ENCODE measurements at regions not wholly inside any gene's neighbourhood (a gene's known extent, or its start where the extent isn't known, plus 50 kb on each side); places are given as distances from the start of the nearest gene placed in this dataset.

- no peak overlapping the region for H3K27ac Mint-ChIP-seq (ENCODE audit: unreplicated experiment)
- H3K4me3 Mint-ChIP-seq = no peak overlapping the region
- peaks cover 13% of the 10 kb centered on the region for H3K4me1 Mint-ChIP-seq
- TF ChIP-seq CTCF (conservative IDR thresholded peaks at IDR 0.05) = no peak
- H3K27me3 Mint-ChIP-seq (ENCODE audit: low read depth) = peaks cover 46% of the 10 kb centered on the region
- DNase-seq (ENCODE audit: low read depth, low spot score) = no peak
- no peaks in the 10 kb centered on the region for H3K36me3 Mint-ChIP-seq (ENCODE audit: low read depth)
- H3K9me3 Mint-ChIP-seq = no peaks in the 10 kb centered on the region
Measured at GRCh38 chr11:64492561-64492960, 63.2 kb upstream of the SLC22A11 start.

DNA sequence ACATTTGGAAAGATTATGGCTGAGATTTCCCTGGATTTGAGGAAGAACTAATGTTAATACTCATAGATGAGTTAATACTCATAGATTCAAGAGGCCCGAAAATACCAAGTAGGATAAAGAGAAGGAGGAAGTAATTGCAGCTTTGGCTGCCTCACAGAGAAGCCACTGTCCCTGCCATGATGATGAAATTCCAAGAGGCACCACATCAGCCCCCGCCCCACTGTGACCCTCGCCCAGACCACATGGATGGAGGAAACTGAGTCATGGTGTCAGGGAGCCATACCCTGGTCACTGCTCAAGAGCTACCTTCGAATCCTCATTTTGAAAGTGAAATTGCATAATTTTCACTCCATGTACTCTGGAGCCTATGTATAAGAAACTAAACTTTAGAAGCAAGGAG lies 57.6 kb upstream of the SLC22A11 start:
- Mint-ChIP-seq H3K36me3 (ENCODE audit: low read depth) (no peaks in the 10 kb centered on the region), H3K9me3 (no peaks in the 10 kb centered on the region), H3K4me1 (no peaks in the 10 kb centered on the region), H3K4me3 (no peak overlapping the region), H3K27ac (ENCODE audit: unreplicated experiment) (no peak overlapping the region), H3K27me3 (ENCODE audit: low read depth) (peaks cover 33% of the 10 kb centered on the region)
- DNase-seq (ENCODE audit: low read depth, low spot score) = no peak
- no peak for TF ChIP-seq CTCF (conservative IDR thresholded peaks at IDR 0.05)

- Mint-ChIP-seq H3K4me1 (no peaks in the 10 kb centered on the region), H3K36me3 (ENCODE audit: low read depth) (no peaks in the 10 kb centered on the region), H3K4me3 (no peak overlapping the region), H3K9me3 (peaks cover under 1% of the 10 kb centered on the region), H3K27ac (ENCODE audit: unreplicated experiment) (no peak overlapping the region), H3K27me3 (ENCODE audit: low read depth) (peaks cover 25% of the 10 kb centered on the region)
- no peak for DNase-seq (ENCODE audit: low read depth, low spot score)
- no peak for TF ChIP-seq CTCF (conservative IDR thresholded peaks at IDR 0.05)
Measured at GRCh38 chr11:64499261-64500004, 56.3 kb upstream of the SLC22A11 start.

DNA sequence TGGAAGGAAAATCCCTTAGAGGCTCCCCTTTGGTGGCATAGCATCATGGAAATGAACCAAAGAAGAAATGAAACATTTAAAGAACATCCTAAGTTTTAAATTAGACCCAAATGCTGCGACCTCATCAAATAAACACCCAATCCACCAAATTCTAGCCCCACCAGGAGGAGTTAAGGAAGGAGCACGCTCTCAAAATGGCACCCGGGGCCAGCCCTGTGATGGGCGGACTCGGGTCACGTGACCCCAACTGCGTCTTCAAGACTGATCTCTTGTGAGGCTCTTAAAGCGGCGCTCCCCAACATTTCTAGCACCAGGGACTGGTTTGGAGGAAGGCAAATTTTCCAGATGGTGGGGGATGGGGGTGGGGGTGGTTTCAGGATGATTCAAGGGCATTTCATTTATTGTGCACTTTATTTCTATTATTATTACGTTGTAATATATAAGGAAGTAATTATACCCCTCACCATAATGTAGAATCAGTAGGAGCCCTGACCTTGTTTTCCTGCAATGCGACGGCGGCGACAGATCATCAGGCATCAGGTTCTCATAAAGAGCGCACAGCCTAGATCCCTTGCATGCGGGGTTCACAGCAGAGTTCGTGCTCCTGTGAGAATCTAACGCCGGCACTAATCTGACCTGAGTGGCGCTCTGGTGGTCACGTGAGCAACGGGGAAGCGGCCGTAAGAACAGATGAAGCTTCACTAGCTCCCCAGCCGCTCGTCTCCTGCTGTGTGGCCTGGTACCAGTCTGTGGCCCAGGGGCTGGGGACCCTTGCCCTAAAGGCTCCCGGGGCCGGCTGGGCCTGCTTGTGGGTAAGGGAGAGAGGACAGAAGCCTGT lies 55.3 kb upstream of the SLC22A11 start:
- no peak for DNase-seq (ENCODE audit: low read depth, low spot score)
- peaks cover 25% of the 10 kb centered on the region for H3K27me3 Mint-ChIP-seq (ENCODE audit: low read depth)
- H3K27ac Mint-ChIP-seq (ENCODE audit: unreplicated experiment) = no peak overlapping the region
- TF ChIP-seq CTCF (conservative IDR thresholded peaks at IDR 0.05) = no peak
- peaks cover 3% of the 10 kb centered on the region for H3K9me3 Mint-ChIP-seq
- H3K36me3 Mint-ChIP-seq (ENCODE audit: low read depth) = no peaks in the 10 kb centered on the region
- H3K4me1 Mint-ChIP-seq = no peaks in the 10 kb centered on the region
- no peak overlapping the region for H3K4me3 Mint-ChIP-seq

- peaks cover 26% of the 10 kb centered on the region for H3K27me3 Mint-ChIP-seq (ENCODE audit: low read depth)
- DNase-seq (ENCODE audit: low read depth, low spot score) = no peak
- no peaks in the 10 kb centered on the region for H3K4me1 Mint-ChIP-seq
- H3K36me3 Mint-ChIP-seq (ENCODE audit: low read depth) = no peaks in the 10 kb centered on the region
- H3K9me3 Mint-ChIP-seq = peaks cover 3% of the 10 kb centered on the region
- TF ChIP-seq CTCF (conservative IDR thresholded peaks at IDR 0.05) = no peak
- H3K4me3 Mint-ChIP-seq = no peak overlapping the region
- H3K27ac Mint-ChIP-seq (ENCODE audit: unreplicated experiment) = no peak overlapping the region
Measured at GRCh38 chr11:64501500-64502427, 54.0 kb upstream of the SLC22A11 start.
